Hepatocyte (in vitro differentiated cells): ENCODE measurements at regions not wholly inside any gene's neighbourhood (a gene's known extent, or its start where the extent isn't known, plus 50 kb on each side); places are given as distances from the start of the nearest gene placed in this dataset.

Source experiments
- DNase-seq: peaks from one replicate; pipeline ENCODE4 v3.0.0-alpha.2; 2016; ENCODE audit warnings: low spot score
- H2AFZ ChIP-seq: fragments of 200-600 bp; sonication (generic); 2 replicates; pipeline ENCODE4 v1.6.0; 2016; ENCODE audit warnings: antibody characterized with exemption, mild to moderate bottlenecking
- H3K27ac ChIP-seq: fragments of 200-600 bp; sonication (generic); 2 replicates; pipeline ENCODE4 v1.5.1; 2016; ENCODE audit warnings: mild to moderate bottlenecking
- H3K27me3 ChIP-seq: fragments of 200-600 bp; sonication (generic); 2 replicates; pipeline ENCODE4 v1.6.1; 2016
- H3K36me3 ChIP-seq: fragments of 200-600 bp; sonication (generic); replicated peaks from 2 replicates; pipeline ENCODE4 v1.5.1; 2016; ENCODE audit warnings: low read depth; ENCODE audit not compliant: insufficient read depth
- H3K4me1 ChIP-seq: fragments of 200-600 bp; sonication (generic); 2 replicates; pipeline ENCODE4 v1.5.1; 2016; ENCODE audit warnings: mild to moderate bottlenecking, moderate library complexity; ENCODE audit not compliant: insufficient read depth
- H3K4me2 ChIP-seq: fragments of 200-600 bp; sonication (generic); 2 replicates; pipeline ENCODE4 v1.6.0; 2016
- H3K4me3 ChIP-seq: fragments of 200-600 bp; sonication (generic); 2 replicates; pipeline ENCODE4 v1.5.1; 2016; ENCODE audit warnings: mild to moderate bottlenecking
- H3K79me2 ChIP-seq: fragments of 200-600 bp; sonication (generic); 2 replicates; pipeline ENCODE4 v1.6.0; 2017; ENCODE audit warnings: mild to moderate bottlenecking
- H3K9me2 ChIP-seq: fragments of 200-600 bp; sonication (generic); replicated peaks from 2 replicates; pipeline ENCODE4 v1.6.0; 2017; ENCODE audit warnings: mild to moderate bottlenecking; ENCODE audit not compliant: insufficient read depth
- H3K9me3 ChIP-seq: fragments of 200-600 bp; sonication (generic); 2 replicates; pipeline ENCODE4 v1.5.1; 2016; ENCODE audit warnings: low read depth, mild to moderate bottlenecking
- H4K20me1 ChIP-seq: fragments of 200-600 bp; sonication (generic); 2 replicates; pipeline ENCODE4 v1.6.0; 2016; ENCODE audit warnings: mild to moderate bottlenecking; ENCODE audit not compliant: insufficient read depth, poor library complexity, severe bottlenecking
- CTCF ChIP-seq: fragments of 200-600 bp; sonication (generic); IDR thresholded peaks from 2 replicates; pipeline ENCODE4 v1.5.1; 2016; ENCODE audit warnings: antibody characterized with exemption, mild to moderate bottlenecking; ENCODE audit not compliant: poor library complexity
- EZH2 ChIP-seq: fragments of 200-600 bp; sonication (generic); IDR thresholded peaks from 2 replicates; pipeline ENCODE4 v1.6.1; 2016; ENCODE audit warnings: antibody characterized with exemption, mild to moderate bottlenecking, borderline replicate concordance
- EZH2phosphoT487 ChIP-seq: fragments of 200-600 bp; sonication (generic); IDR thresholded peaks from one replicate; pipeline ENCODE4 v1.6.1; 2018; ENCODE audit warnings: antibody characterized with exemption, mild to moderate bottlenecking, low read depth, moderate library complexity; ENCODE audit not compliant: unreplicated experiment, severe bottlenecking
- WGBS: methylation state at CpG from one replicate; pipeline ENCODE4 v1.1.6; 2016; ENCODE audit warnings: low lambda C conversion rate; ENCODE audit errors: missing lambda C conversion rate; 5-methylcytosine and 5-hydroxymethylcytosine counted together

- Histone ChIP-seq H2AFZ (no peak overlapping the region), H3K4me3 (no peak overlapping the region), H3K79me2 (no peaks in the 10 kb centered on the region), H3K27ac (peak overlapping the region; percentile 34), H3K9me2 (no peaks in the 10 kb centered on the region), H3K27me3 (peaks cover 11% of the 10 kb centered on the region), H3K9me3 (no peaks in the 10 kb centered on the region), H3K36me3 (no peaks in the 10 kb centered on the region), H3K4me1 (peaks cover 4% of the 10 kb centered on the region), H4K20me1 (no peaks in the 10 kb centered on the region), H3K4me2 (no peak overlapping the region)
- peak; percentile 15 for DNase-seq
- WGBS, result 11% methylated on average over 1 of the region's 1 CpG
- no peak for TF ChIP-seq EZH2phosphoT487
- no peak for TF ChIP-seq CTCF
- no peak for TF ChIP-seq EZH2
Observed at GRCh38 chr17:33602981-33603380, 309.9 kb upstream of the ASIC2 start.

DNA sequence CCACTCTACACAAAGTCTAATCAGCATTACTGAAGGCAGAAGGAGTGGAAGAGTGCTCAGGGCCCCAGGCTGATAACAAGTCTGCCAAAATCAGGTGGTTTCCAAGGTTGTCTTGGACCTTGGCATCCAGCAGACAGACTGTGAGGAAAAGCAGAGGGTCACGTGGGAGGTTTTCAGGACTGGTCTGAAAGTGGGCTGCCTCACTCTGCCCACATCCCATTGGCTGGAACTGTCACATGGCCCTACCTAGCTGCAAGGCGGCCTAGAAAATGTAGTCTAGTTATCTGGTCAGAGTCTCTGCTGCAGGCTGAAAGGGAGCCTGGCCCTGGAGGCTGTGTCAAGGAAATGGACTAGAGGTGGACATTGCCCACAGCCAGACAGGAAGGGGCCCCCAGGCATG lies 310.7 kb upstream of the ASIC2 start:
- Histone ChIP-seq H3K4me3 (no peak overlapping the region), H3K4me2 (no peak overlapping the region), H3K27me3 (peaks cover 11% of the 10 kb centered on the region), H3K79me2 (no peaks in the 10 kb centered on the region), H2AFZ (no peak overlapping the region), H3K27ac (peak overlapping the region; percentile 34), H3K4me1 (peaks cover 4% of the 10 kb centered on the region), H4K20me1 (no peaks in the 10 kb centered on the region), H3K36me3 (no peaks in the 10 kb centered on the region), H3K9me3 (no peaks in the 10 kb centered on the region), H3K9me2 (no peaks in the 10 kb centered on the region)
- TF ChIP-seq EZH2 (no peak), EZH2phosphoT487 (no peak), CTCF (no peak)
- WGBS, result 53% methylated on average over 2 of the region's 2 CpGs
- DNase-seq, result peak; percentile 68

DNA sequence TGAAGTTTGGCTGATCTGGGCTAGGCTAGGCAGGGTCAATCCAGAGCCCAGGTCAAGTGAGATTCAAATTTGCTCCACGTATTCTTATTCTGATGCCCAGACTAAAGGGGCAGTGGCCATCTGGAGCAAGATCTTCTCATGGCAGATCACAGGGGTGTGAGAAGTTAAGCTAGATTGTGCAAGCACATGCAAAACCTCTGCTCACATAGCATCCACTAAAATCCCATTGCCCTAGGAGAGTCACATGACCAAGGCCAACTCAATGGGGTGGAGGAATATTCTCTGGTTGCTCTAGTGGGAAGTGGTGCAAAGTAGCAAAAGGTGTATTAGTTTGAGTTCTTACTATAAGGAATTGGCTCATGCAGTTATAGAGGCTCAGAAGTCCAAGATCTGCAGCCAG lies 318.4 kb upstream of the ASIC2 start:
- WGBS, result 56% methylated on average over 1 of the region's 1 CpG

More for the DNA sequence above, 318.4 kb upstream of the ASIC2 start:
- Histone ChIP-seq H3K27me3 (peaks cover 4% of the 10 kb centered on the region), H2AFZ (no peak overlapping the region), H3K4me1 (no peaks in the 10 kb centered on the region), H3K9me3 (no peaks in the 10 kb centered on the region), H3K27ac (no peak overlapping the region), H4K20me1 (no peaks in the 10 kb centered on the region), H3K9me2 (no peaks in the 10 kb centered on the region), H3K36me3 (no peaks in the 10 kb centered on the region), H3K79me2 (no peaks in the 10 kb centered on the region), H3K4me3 (no peak overlapping the region), H3K4me2 (no peak overlapping the region)
- no peak for DNase-seq
- TF ChIP-seq EZH2phosphoT487, result no peak
- no peak for TF ChIP-seq EZH2
- no peak for TF ChIP-seq CTCF
